ENCODE measurements at regions not wholly inside any gene's neighbourhood (a gene's known extent, or its start where the extent isn't known, plus 50 kb on each side); places are given as distances from the start of the nearest gene placed in this dataset.

DNA sequence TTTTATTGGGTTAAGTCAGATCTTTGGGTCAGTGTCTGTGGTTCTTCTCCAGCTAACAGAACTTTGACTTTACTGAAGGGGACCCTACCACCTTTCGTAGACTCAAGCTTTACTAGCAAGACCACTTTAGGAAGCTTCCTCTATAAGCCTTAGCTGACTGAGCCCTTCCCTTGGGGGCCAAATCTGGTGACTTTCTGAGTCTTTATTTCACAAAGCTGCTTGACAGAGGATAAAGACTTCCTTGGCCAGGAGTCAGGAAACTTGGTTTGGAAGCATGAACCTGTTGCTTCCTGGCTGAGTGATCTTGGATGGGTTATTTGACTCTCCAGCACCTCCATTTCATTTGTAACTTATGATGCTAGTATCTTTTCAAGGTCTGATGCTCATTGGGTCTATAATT is 466.7 kb downstream of the TYW1 start:
- CTCF ChIA-PET: interaction anchor here (0.6 kb wide), 1 partner anchor 369 kb away, joined by 3 read pairs; no protein-coding TSS in a partner anchor
- H3K4me3 ChIP-seq (ENCODE audit: low read depth, low read length, poor library complexity, severe bottlenecking): no peak overlapping the region
- H3K36me3 ChIP-seq (ENCODE audit: insufficient read depth, low read length, poor library complexity, severe bottlenecking): no peaks in the 10 kb centered on the region
- no peak for DNase-seq (ENCODE audit: low spot score)
- H3K27ac ChIP-seq (ENCODE audit: low read depth, low read length, poor library complexity, severe bottlenecking): no peak overlapping the region
- H3K27me3 ChIP-seq (replicated peaks; ENCODE audit: insufficient read depth, low read depth, low read length, poor library complexity): no peaks in the 10 kb centered on the region
- POLR2A ChIA-PET (ENCODE audit: low non-redundant PET): no interaction called here
- peaks cover 3% of the 10 kb centered on the region for H3K9me3 ChIP-seq (ENCODE audit: low read depth, low read length, poor library complexity, severe bottlenecking)
- TF ChIP-seq EZH2 (IDR thresholded peaks at IDR 0.05; ENCODE audit: borderline replicate concordance, low read depth, low read length, poor library complexity, severe bottlenecking) (no peak), CTCF (conservative IDR thresholded peaks at IDR 0.05; ENCODE audit: low read depth, low read length) (no peak)
- intact Hi-C loops (cut with micrococcal nuclease; ENCODE audit: unreplicated experiment): loop anchor here (5.0 kb wide), 1 partner anchor 1694 kb away; no protein-coding TSS in a partner anchor
- BruUV-seq (replicated peaks): no TSS peak
- H3K4me1 ChIP-seq (ENCODE audit: insufficient read depth, low read length, poor library complexity, severe bottlenecking): no peaks in the 10 kb centered on the region

DNA sequence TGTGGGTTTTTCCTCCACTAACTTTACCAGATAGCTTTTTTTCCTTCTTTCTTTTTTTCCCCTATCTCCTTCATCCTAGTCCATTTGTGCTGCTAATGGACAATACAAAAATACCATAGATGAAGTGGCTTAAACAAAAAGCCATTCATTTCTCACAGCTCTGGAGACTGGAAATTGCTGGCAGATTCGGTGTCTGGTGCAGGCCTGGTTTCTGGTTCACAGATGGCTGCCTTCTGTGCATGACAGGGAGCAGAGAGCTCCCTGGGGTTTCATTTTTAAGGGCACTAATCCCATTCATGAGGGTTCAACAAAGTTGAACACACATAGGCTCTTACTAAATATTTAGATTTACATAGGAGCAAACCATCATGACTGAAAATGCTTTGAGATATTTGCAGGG is 467.4 kb downstream of the TYW1 start:
- ChIA-PET CTCF (no interaction called here), POLR2A (ENCODE audit: low non-redundant PET) (no interaction called here)
- Histone ChIP-seq H3K9me3 (ENCODE audit: low read depth, low read length, poor library complexity, severe bottlenecking) (peaks cover 3% of the 10 kb centered on the region), H3K27me3 (replicated peaks; ENCODE audit: insufficient read depth, low read depth, low read length, poor library complexity) (no peaks in the 10 kb centered on the region), H3K4me1 (ENCODE audit: insufficient read depth, low read length, poor library complexity, severe bottlenecking) (no peaks in the 10 kb centered on the region), H3K4me3 (ENCODE audit: low read depth, low read length, poor library complexity, severe bottlenecking) (no peak overlapping the region), H3K36me3 (ENCODE audit: insufficient read depth, low read length, poor library complexity, severe bottlenecking) (no peaks in the 10 kb centered on the region), H3K27ac (ENCODE audit: low read depth, low read length, poor library complexity, severe bottlenecking) (no peak overlapping the region)
- BruUV-seq (replicated peaks): no TSS peak
- intact Hi-C loops (cut with micrococcal nuclease; ENCODE audit: unreplicated experiment): loop anchor here (5.0 kb wide), 1 partner anchor 1693 kb away; no protein-coding TSS in a partner anchor
- no peak for DNase-seq (ENCODE audit: low spot score)
- no peak for TF ChIP-seq EZH2 (IDR thresholded peaks at IDR 0.05; ENCODE audit: borderline replicate concordance, low read depth, low read length, poor library complexity, severe bottlenecking)
- TF ChIP-seq CTCF (conservative IDR thresholded peaks at IDR 0.05; ENCODE audit: low read depth, low read length): no peak

DNA sequence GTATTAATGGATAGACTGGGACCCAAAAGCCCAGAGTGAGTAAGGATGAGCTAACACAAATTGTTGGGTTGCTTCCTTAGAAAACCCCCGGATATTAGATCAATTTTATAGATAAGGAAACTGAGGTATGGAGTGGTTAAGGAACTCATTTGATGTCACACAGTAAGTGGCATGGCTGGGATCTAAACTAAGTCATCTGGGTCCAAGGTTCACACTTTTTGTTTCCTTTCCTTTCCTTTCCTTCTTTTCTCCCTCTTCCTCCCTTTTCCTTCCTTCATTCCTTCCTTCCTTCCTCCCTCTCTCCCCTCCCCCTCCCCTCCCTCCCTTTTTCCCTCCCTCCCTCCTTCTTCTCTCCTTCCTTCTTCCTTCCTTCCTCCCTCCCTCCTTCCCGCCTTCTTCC is 469.5 kb downstream of the TYW1 start:
- ChIA-PET CTCF (no interaction called here), POLR2A (ENCODE audit: low non-redundant PET) (no interaction called here)
- H3K9me3 ChIP-seq (ENCODE audit: low read depth, low read length, poor library complexity, severe bottlenecking): peaks cover 3% of the 10 kb centered on the region
- H3K27me3 ChIP-seq (replicated peaks; ENCODE audit: insufficient read depth, low read depth, low read length, poor library complexity): no peaks in the 10 kb centered on the region
- H3K4me3 ChIP-seq (ENCODE audit: low read depth, low read length, poor library complexity, severe bottlenecking): no peak overlapping the region
- no peaks in the 10 kb centered on the region for H3K4me1 ChIP-seq (ENCODE audit: insufficient read depth, low read length, poor library complexity, severe bottlenecking)
- no peaks in the 10 kb centered on the region for H3K36me3 ChIP-seq (ENCODE audit: insufficient read depth, low read length, poor library complexity, severe bottlenecking)
- H3K27ac ChIP-seq (ENCODE audit: low read depth, low read length, poor library complexity, severe bottlenecking): no peak overlapping the region
- intact Hi-C loops (cut with micrococcal nuclease; ENCODE audit: unreplicated experiment): no loop called here
- no peak for TF ChIP-seq EZH2 (IDR thresholded peaks at IDR 0.05; ENCODE audit: borderline replicate concordance, low read depth, low read length, poor library complexity, severe bottlenecking)
- no peak for TF ChIP-seq CTCF (conservative IDR thresholded peaks at IDR 0.05; ENCODE audit: low read depth, low read length)
- no TSS peak for BruUV-seq (replicated peaks)
- no peak for DNase-seq (ENCODE audit: low spot score)

Data from A673 (cell line).